Stomach (tissue), 8 donors: ENCODE measurements at regions not wholly inside any gene's neighbourhood (a gene's known extent, or its start where the extent isn't known, plus 50 kb on each side); places are given as distances from the start of the nearest gene placed in this dataset.

Experiments used
- DNase-seq, 2 donors: peaks; one replicate each; pipeline versions ENCODE4 v3.0.0 to v3.0.0-alpha.2; 2013 to 2019
- H3K27ac ChIP-seq, 5 donors: fragments of 200-600 bp in 4 of 5; sonication (generic) in 4 of 5; one replicate each; pipeline ENCODE4 v1.5.1; 2013 to 2019; ENCODE audit warnings: mild to moderate bottlenecking in 1 of 5, moderate library complexity in 1 of 5
- H3K27me3 ChIP-seq, 3 donors: fragments of 200-600 bp; sonication (generic); one replicate each; pipeline ENCODE4 v1.5.1; 2017 to 2019; ENCODE audit warnings: mixed run types in 1 of 3
- H3K36me3 ChIP-seq, 4 donors: fragments of 200-600 bp; sonication (generic); 1 replicate in 3 of 4; 2 replicates in 1 of 4; pipeline ENCODE4 v1.5.1; 2016 to 2019
- H3K4me1 ChIP-seq, 4 donors: fragments of 200-600 bp; sonication (generic); one replicate each; pipeline ENCODE4 v1.5.1; 2016 to 2019
- H3K4me3 ChIP-seq, 4 donors: fragments of 200-600 bp; sonication (generic) in 3 of 4; one replicate each; pipeline ENCODE4 v1.5.1; 2016 to 2019; ENCODE audit warnings: mild to moderate bottlenecking in 1 of 4
- H3K9me3 ChIP-seq, 4 donors: fragments of 200-600 bp; sonication (generic); one replicate each; pipeline ENCODE4 v1.5.1; 2016 to 2019
- CTCF ChIP-seq, 7 experiments: fragments of 450-650 bp in 4 of 7; fragments of 200-600 bp in 3 of 7; sonication (generic) in 3 of 7; IDR thresholded peaks; one replicate each; pipeline ENCODE4 v1.5.1; 2016 to 2019; ENCODE audit warnings: antibody characterized with exemption in 7 of 7, control low read depth in 2 of 7, mild to moderate bottlenecking in 1 of 7
- EP300 ChIP-seq: sonication (generic); formaldehyde crosslinking; IDR thresholded peaks from one replicate; pipeline ENCODE4 v1.6.1; 2017; ENCODE audit warnings: antibody characterized with exemption
- POLR2A ChIP-seq, 4 donors: fragments of 450-650 bp; IDR thresholded peaks; one replicate each; pipeline ENCODE4 v1.6.1; 2016; ENCODE audit warnings: antibody characterized with exemption in 4 of 4, control low read depth in 2 of 4, mild to moderate bottlenecking in 1 of 4, moderate library complexity in 1 of 4
- POLR2AphosphoS5 ChIP-seq, 3 donors: sonication (generic); formaldehyde crosslinking; IDR thresholded peaks; one replicate each; pipeline ENCODE4 v1.6.1; 2016; ENCODE audit warnings: antibody characterized with exemption in 3 of 3
- WGBS, 5 donors: extraction: QIAGEN DNeasy Blood & Tissue Kit in 3 of 5; methylation state at CpG; one replicate each; pipeline versions ENCODE4 v1.1.5 to v1.1.7; 2013 to 2018; 5-methylcytosine and 5-hydroxymethylcytosine counted together
- intact Hi-C: fragments of 100-400 bp; cut with DNase I; formaldehyde crosslinking; loops from one replicate; pipeline ENCODE4 v1.15.1; 2023; ENCODE audit warnings: low total_unique reads
- donor health status: healthy with polysubstance abuse.
- donor health status: Bipolar disorder and iron deficiency.
- donor health status: healthy.

- no peaks in the 10 kb centered on the region for H3K9me3 ChIP-seq
- H3K36me3 ChIP-seq, result no peaks in the 10 kb centered on the region
- no peak overlapping the region for H3K4me3 ChIP-seq
- H3K27me3 ChIP-seq, result no peaks in the 10 kb centered on the region
- intact Hi-C loops, result no loop called here
- 95 to 96% (median 95%) methylated on average over 2 of the region's 2 CpGs for WGBS, 5 donors
- DNase-seq, result no peak
- no peaks in the 10 kb centered on the region for H3K4me1 ChIP-seq
- no peak for TF ChIP-seq EP300
- no peak for TF ChIP-seq POLR2AphosphoS5 (IDR thresholded peaks at IDR 0.05)
- no peak for TF ChIP-seq CTCF (IDR thresholded peaks at IDR 0.05)
- no peak for TF ChIP-seq POLR2A (IDR thresholded peaks at IDR 0.05)
- no peak overlapping the region for H3K27ac ChIP-seq
Measured at GRCh38 chr18:39994498-39994897, 1960.5 kb upstream of the PIK3C3 start.

DNA sequence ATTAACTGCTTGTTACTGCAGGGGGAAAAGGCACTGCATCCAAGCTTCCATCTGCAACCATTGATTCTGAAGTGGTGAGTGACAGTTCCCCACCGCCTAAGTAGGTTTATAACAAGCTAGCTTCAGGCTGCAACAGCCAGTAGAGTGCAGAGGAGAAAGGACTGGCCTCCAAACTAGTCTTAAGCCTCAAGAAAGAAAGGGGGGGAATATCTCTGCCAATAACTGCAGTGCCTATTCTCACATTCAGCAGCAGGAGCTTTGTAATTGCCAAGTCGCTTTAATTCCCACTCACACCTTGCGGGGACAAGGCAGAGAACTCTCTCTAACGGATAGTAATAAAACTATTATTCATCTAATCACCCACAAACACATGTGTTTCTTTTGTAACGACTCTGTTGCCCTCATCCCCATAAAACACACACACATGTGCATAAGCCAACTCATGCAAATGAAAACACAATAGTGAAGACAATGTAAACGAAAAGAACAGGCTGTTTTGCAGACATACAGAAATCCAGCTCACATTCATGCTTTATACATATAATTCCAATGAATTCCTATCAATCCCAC, 1963.3 kb upstream of the PIK3C3 start:
- H3K36me3 ChIP-seq, result no peaks in the 10 kb centered on the region
- TF ChIP-seq POLR2A (IDR thresholded peaks at IDR 0.05) (no peak), POLR2AphosphoS5 (IDR thresholded peaks at IDR 0.05) (no peak), CTCF (IDR thresholded peaks at IDR 0.05) (no peak), EP300 (no peak)
- H3K4me3 ChIP-seq, result no peak overlapping the region
- no peaks in the 10 kb centered on the region for H3K4me1 ChIP-seq
- no peak overlapping the region for H3K27ac ChIP-seq
- no peaks in the 10 kb centered on the region for H3K27me3 ChIP-seq
- H3K9me3 ChIP-seq, result no peaks in the 10 kb centered on the region
- WGBS, 5 donors, result 53 to 73% (median 62%) methylated on average over 6 of the region's 6 CpGs
- no peak for DNase-seq
- intact Hi-C loops, result no loop called here

GRCh38 chr18:39990540-39990939, 1964.5 kb upstream of the PIK3C3 start:
- TF ChIP-seq CTCF (IDR thresholded peaks at IDR 0.05) (no peak), EP300 (no peak), POLR2AphosphoS5 (IDR thresholded peaks at IDR 0.05) (no peak), POLR2A (IDR thresholded peaks at IDR 0.05) (no peak)
- no peak overlapping the region for H3K4me3 ChIP-seq
- intact Hi-C loops, result no loop called here
- no peak overlapping the region for H3K27ac ChIP-seq
- no peaks in the 10 kb centered on the region for H3K36me3 ChIP-seq
- H3K4me1 ChIP-seq, result no peaks in the 10 kb centered on the region
- DNase-seq, result no peak
- no peaks in the 10 kb centered on the region for H3K27me3 ChIP-seq
- no peaks in the 10 kb centered on the region for H3K9me3 ChIP-seq

GRCh38 chr18:39976771-39977170, 1978.3 kb upstream of the PIK3C3 start:
- no peaks in the 10 kb centered on the region for H3K9me3 ChIP-seq
- no peaks in the 10 kb centered on the region for H3K36me3 ChIP-seq
- intact Hi-C loops, result no loop called here
- no peak for TF ChIP-seq POLR2A (IDR thresholded peaks at IDR 0.05)
- TF ChIP-seq CTCF (IDR thresholded peaks at IDR 0.05), result no peak
- no peak for TF ChIP-seq POLR2AphosphoS5 (IDR thresholded peaks at IDR 0.05)
- TF ChIP-seq EP300, result no peak
- no peaks in the 10 kb centered on the region for H3K4me1 ChIP-seq
- no peak overlapping the region for H3K27ac ChIP-seq
- H3K27me3 ChIP-seq, result no peaks in the 10 kb centered on the region
- DNase-seq, result no peak
- WGBS, 5 donors, result 83 to 91% (median 89%) methylated on average over 9 of the region's 9 CpGs
- no peak overlapping the region for H3K4me3 ChIP-seq
